ENCODE measurements at regions not wholly inside any gene's neighbourhood (a gene's known extent, or its start where the extent isn't known, plus 50 kb on each side); places are given as distances from the start of the nearest gene placed in this dataset.

- DNase-seq = no peak
These were observed 213.1 kb upstream of the GULP1 start for GRCh38 chr2:188078534-188078933.

GRCh38 chr2:188079196-188079595 lies 212.5 kb upstream of the GULP1 start:
- no peak for DNase-seq

DNA sequence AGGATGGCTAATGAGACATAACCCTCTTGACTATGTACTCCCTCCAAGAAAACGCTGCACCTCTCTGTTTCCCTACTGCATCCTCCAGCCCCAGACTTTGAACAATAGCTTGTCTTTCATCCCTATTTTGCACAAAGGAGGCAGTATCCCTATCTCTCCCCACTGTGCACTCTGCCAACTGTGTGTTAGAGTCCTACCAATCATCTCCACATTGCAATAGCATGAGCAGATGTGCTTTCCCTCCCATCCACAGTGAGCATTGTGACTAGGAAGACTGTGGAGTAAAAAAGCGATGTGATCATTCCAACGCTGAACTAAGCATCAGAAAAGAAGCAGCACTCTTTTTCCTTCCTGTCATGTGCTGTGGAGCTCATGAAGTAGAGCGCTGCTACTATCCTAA lies 206.3 kb upstream of the GULP1 start:
- no peak for DNase-seq

GRCh38 chr2:188089901-188090300 lies 201.8 kb upstream of the GULP1 start:
- DNase-seq = no peak

GRCh38 chr2:188091220-188091619 lies 200.5 kb upstream of the GULP1 start:
- DNase-seq = no peak

GRCh38 chr2:188092734-188093133 lies 198.9 kb upstream of the GULP1 start:
- DNase-seq = no peak

- DNase-seq = no peak
These were observed 194.8 kb upstream of the GULP1 start for GRCh38 chr2:188096910-188097309.

- DNase-seq = no peak
These were observed 188.8 kb upstream of the GULP1 start for GRCh38 chr2:188102881-188103280.

- DNase-seq = no peak
These were observed 177.7 kb upstream of the GULP1 start for GRCh38 chr2:188114014-188114413.

- DNase-seq = no peak
These were observed 174.0 kb upstream of the GULP1 start for GRCh38 chr2:188117706-188118105.

GRCh38 chr2:188118431-188118830 lies 173.2 kb upstream of the GULP1 start:
- no peak for DNase-seq

- no peak for DNase-seq
These were observed 172.4 kb upstream of the GULP1 start for GRCh38 chr2:188119112-188119838.

GRCh38 chr2:188122985-188123384 lies 168.7 kb upstream of the GULP1 start:
- no peak for DNase-seq

DNA sequence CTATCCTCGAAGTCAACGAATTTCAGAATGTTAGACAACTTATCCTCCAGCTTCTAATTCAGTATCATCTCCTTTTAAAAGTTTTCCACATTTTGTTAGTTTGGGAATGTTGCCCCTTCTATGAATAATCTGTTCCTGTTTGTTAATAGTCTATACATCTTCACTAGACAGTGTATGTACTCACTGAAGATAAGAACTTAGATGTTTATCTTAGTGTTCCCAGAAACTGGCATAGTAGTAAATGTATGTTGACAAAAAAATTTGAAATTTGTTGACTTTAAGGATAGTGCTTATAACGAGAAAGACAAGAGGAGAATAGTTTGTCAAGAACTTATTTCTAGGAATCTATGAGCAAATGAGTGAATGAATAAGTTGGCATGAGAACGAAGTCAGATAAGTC lies 162.0 kb upstream of the GULP1 start:
- no peak for DNase-seq

GRCh38 chr2:188130317-188130716 lies 161.4 kb upstream of the GULP1 start:
- no peak for DNase-seq

DNA sequence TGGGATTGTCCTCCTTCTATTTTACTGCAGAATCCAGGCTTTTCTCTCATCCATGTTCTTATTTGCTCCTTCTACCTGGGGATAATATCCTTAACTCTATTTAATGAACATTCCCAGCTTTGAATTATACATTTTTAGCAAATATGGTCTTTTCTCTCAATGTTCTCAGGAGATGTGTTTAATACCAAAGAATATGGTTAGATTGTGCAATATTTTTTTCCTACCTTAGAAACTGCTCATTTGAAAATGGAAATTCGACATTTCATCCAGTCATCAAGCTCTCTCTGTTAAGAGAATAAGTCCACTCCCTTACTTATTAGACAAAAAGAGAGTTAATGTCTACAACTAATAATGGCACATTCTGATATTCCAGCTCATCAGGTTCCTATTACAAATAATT lies 160.4 kb upstream of the GULP1 start:
- DNase-seq = no peak

GRCh38 chr2:188132385-188132784 lies 159.3 kb upstream of the GULP1 start:
- DNase-seq = no peak

DNA sequence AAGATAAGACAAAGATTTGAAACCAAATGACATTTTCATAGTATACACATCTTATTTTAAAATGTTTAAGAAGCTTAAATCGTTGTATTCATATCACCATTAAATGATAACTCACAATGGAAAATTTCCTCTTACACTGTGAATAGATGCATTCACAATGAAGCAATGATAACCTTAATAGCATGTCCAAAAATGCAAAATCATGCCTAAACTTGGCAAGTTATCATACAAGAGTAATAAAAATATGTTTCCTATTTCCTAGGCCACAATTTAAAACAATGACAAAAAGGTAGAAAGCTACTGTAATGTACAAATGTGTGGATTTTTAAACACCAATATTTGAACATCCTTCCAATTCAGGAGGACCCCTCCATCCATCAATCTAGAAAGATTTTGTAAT lies 157.4 kb upstream of the GULP1 start:
- DNase-seq = no peak

GRCh38 chr2:188138313-188138712 lies 153.4 kb upstream of the GULP1 start:
- no peak for DNase-seq

DNA sequence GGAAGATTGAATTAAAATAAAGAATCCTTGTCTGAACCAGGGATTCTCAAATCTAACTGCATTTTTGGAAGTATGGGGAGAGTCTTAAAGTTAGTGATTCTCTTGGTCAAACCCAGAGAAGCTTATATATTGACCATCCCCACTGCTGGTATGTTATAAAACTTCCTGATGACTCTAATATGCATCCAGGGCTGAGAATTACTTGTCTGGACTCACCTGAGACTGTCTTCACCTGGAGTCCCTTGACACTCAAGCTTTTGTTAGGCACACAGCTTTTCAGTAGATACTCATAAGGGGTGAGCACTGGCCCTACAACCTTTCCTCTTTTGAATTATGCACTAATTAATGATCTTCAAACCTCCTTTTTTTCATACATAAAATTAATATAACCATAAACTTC lies 149.6 kb upstream of the GULP1 start:
- no peak for DNase-seq

DNA sequence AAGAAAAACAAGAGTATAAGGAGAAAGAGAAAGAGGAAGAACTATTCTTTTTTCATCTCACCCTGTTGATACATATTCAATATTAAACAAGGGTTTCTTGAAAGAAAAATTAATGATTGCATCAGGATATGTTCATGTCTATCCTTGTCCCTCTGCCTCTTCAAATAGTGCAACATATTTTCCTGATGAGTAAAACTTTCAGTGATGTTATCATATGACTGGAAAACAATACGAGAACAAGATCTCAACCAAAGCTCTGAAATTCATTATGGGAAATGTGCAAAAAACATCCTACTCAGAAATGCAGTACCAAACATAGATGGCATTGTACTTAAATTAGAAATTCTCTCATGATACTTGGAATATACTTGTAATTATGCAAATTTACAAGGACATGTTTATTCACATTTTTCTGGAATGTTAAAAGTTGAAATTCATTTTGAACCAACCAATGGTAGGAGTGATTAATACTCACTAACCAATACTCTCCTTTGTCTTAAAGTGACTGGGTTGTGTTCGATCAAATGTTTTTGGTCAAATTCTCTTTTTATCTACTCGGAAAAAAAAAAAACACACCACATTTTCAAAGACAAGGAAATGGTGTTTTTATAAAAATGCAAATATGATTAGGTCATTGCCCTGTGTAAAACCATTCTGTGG lies 148.9 kb upstream of the GULP1 start:
- no peak for DNase-seq

DNA sequence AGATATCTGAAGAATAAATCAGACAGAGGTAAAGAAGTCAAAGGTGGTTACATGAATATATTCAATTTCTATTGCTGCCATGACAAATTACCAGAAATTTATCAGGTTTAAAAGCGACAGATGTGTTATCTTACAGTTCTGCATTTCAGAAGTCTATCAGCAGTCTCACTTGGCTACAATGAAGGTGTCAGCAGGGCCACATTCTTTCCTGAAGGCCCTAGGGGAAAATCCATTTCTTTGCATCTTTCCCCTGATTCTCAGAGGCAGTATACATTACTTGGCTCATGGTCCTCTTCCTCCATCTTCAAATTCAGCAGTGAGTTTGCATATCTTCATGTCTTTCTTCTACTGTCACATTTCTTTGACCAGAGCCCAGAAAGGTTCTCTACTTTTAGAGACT lies 145.8 kb upstream of the GULP1 start:
- no peak for DNase-seq

GRCh38 chr2:188146888-188147287 lies 144.8 kb upstream of the GULP1 start:
- DNase-seq = no peak

- DNase-seq = no peak
These were observed 140.0 kb upstream of the GULP1 start for GRCh38 chr2:188151670-188152069.

Measured in SIG-M5 (cell line).